Panc1 (cell line): ENCODE measurements at regions not wholly inside any gene's neighbourhood (a gene's known extent, or its start where the extent isn't known, plus 50 kb on each side); places are given as distances from the start of the nearest gene placed in this dataset.

Experiments
- POLR2AphosphoS5 ChIP-seq: IDR thresholded peaks from 2 replicates; pipeline ENCODE4 v1.6.1; 2012; ENCODE audit warnings: mild to moderate bottlenecking, low read depth, low read length, moderate library complexity
- SIN3A ChIP-seq: IDR thresholded peaks from 2 replicates; pipeline ENCODE4 v1.6.1; 2012; ENCODE audit warnings: low read depth, mild to moderate bottlenecking, low read length, moderate library complexity, borderline replicate concordance; ENCODE audit not compliant: insufficient read depth
- TF ChIP-seq, protein P1 (sequence below): fragments of 450-650 bp; IDR thresholded peaks from 2 replicates; pipeline ENCODE4 v1.5.1; 2017; ENCODE audit warnings: mild to moderate bottlenecking
- TF ChIP-seq, protein P2 (sequence below), 2 experiments: IDR thresholded peaks; 2 replicates each; pipeline ENCODE4 v1.6.1; 2011 to 2012; ENCODE audit warnings: low read depth in 2 of 2, control low read depth in 1 of 2, low read length in 1 of 2, mild to moderate bottlenecking in 1 of 2, moderate library complexity in 1 of 2; ENCODE audit not compliant: insufficient read depth in 1 of 2

DNA sequence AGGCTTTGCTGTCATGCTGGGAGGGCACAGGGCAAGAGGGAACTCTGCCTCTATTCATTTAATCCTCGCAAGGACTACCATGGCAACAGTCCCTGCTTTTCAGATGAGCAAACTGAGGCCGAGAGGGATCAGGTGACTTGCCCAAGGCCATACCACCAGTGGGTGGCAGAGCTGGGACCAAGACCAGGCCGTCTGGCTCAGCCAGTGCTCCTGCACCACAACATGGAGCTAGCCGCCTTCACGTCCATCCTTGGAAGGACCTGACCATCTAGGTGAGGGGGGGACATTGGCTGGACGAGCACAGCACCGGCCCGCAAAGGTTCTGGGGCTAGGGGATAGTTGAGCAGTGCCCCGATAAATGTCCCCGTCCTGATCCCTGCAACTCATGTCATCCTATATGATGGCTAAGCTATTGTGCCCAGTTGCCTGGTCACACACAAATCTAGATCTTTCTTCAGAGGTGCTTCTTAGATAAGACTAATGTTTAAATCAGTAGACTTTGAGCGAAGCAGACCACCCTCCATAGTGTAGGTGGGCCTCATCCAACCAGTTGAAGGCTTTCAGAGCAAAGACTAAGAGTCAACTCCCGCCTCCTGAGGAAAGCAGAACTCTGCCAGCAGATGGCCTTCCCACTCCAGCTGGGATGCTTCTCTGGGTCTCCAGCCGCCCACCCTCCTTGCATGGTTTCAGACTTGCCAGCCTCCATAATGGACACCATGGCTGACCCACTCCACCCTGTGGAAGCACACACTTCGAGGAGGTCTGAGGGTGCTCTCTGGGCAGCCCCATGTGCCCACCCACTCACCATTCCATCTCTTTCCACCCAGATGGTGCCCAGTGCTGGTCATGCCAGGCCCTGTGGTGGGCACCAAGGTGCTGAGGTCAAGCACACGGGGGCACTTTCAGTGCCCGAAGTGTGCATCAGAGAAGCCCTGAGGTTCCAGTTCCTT, 214.8 kb upstream of the RAB6C start:
- TF ChIP-seq, protein P1, sequence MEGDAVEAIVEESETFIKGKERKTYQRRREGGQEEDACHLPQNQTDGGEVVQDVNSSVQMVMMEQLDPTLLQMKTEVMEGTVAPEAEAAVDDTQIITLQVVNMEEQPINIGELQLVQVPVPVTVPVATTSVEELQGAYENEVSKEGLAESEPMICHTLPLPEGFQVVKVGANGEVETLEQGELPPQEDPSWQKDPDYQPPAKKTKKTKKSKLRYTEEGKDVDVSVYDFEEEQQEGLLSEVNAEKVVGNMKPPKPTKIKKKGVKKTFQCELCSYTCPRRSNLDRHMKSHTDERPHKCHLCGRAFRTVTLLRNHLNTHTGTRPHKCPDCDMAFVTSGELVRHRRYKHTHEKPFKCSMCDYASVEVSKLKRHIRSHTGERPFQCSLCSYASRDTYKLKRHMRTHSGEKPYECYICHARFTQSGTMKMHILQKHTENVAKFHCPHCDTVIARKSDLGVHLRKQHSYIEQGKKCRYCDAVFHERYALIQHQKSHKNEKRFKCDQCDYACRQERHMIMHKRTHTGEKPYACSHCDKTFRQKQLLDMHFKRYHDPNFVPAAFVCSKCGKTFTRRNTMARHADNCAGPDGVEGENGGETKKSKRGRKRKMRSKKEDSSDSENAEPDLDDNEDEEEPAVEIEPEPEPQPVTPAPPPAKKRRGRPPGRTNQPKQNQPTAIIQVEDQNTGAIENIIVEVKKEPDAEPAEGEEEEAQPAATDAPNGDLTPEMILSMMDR: no peak; the same call in 1 of the 2 replicates
- TF ChIP-seq, protein P2, sequence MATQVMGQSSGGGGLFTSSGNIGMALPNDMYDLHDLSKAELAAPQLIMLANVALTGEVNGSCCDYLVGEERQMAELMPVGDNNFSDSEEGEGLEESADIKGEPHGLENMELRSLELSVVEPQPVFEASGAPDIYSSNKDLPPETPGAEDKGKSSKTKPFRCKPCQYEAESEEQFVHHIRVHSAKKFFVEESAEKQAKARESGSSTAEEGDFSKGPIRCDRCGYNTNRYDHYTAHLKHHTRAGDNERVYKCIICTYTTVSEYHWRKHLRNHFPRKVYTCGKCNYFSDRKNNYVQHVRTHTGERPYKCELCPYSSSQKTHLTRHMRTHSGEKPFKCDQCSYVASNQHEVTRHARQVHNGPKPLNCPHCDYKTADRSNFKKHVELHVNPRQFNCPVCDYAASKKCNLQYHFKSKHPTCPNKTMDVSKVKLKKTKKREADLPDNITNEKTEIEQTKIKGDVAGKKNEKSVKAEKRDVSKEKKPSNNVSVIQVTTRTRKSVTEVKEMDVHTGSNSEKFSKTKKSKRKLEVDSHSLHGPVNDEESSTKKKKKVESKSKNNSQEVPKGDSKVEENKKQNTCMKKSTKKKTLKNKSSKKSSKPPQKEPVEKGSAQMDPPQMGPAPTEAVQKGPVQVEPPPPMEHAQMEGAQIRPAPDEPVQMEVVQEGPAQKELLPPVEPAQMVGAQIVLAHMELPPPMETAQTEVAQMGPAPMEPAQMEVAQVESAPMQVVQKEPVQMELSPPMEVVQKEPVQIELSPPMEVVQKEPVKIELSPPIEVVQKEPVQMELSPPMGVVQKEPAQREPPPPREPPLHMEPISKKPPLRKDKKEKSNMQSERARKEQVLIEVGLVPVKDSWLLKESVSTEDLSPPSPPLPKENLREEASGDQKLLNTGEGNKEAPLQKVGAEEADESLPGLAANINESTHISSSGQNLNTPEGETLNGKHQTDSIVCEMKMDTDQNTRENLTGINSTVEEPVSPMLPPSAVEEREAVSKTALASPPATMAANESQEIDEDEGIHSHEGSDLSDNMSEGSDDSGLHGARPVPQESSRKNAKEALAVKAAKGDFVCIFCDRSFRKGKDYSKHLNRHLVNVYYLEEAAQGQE (IDR thresholded peaks at IDR 0.05; ENCODE audit: insufficient read depth in 1 of 2, low read depth in 2 of 2, low read length in 1 of 2): no peak
- TF ChIP-seq SIN3A (no peak), POLR2AphosphoS5 (no peak)
